ENCODE measurements at regions not wholly inside any gene's neighbourhood (a gene's known extent, or its start where the extent isn't known, plus 50 kb on each side); places are given as distances from the start of the nearest gene placed in this dataset.

GRCh38 chr17:71432378-71433315 lies 688.2 kb upstream of the SOX9 start:
- POLR2A ChIA-PET (ENCODE audit: low non-redundant PET): no interaction called here
- no TSS peak for BruUV-seq (replicated peaks)
- no peaks in the 10 kb centered on the region for H3K27me3 ChIP-seq (replicated peaks; ENCODE audit: insufficient read depth, low read depth, low read length, poor library complexity)
- intact Hi-C loops (cut with micrococcal nuclease; ENCODE audit: unreplicated experiment): no loop called here
- H3K9me3 ChIP-seq (ENCODE audit: low read depth, low read length, poor library complexity, severe bottlenecking): no peaks in the 10 kb centered on the region
- CTCF ChIA-PET: no interaction called here
- no peak for TF ChIP-seq EZH2 (IDR thresholded peaks at IDR 0.05; ENCODE audit: borderline replicate concordance, low read depth, low read length, poor library complexity, severe bottlenecking)
- TF ChIP-seq CTCF (conservative IDR thresholded peaks at IDR 0.05; ENCODE audit: low read depth, low read length): no peak
- H3K4me1 ChIP-seq (ENCODE audit: insufficient read depth, low read length, poor library complexity, severe bottlenecking): no peaks in the 10 kb centered on the region
- H3K4me3 ChIP-seq (ENCODE audit: low read depth, low read length, poor library complexity, severe bottlenecking): no peak overlapping the region
- H3K36me3 ChIP-seq (ENCODE audit: insufficient read depth, low read length, poor library complexity, severe bottlenecking): no peaks in the 10 kb centered on the region
- H3K27ac ChIP-seq (ENCODE audit: low read depth, low read length, poor library complexity, severe bottlenecking): no peak overlapping the region
- no peak for DNase-seq (ENCODE audit: low spot score)

- TF ChIP-seq EZH2 (IDR thresholded peaks at IDR 0.05; ENCODE audit: borderline replicate concordance, low read depth, low read length, poor library complexity, severe bottlenecking) (no peak), CTCF (conservative IDR thresholded peaks at IDR 0.05; ENCODE audit: low read depth, low read length) (no peak)
- Histone ChIP-seq H3K27me3 (replicated peaks; ENCODE audit: insufficient read depth, low read depth, low read length, poor library complexity) (no peaks in the 10 kb centered on the region), H3K9me3 (ENCODE audit: low read depth, low read length, poor library complexity, severe bottlenecking) (no peaks in the 10 kb centered on the region), H3K36me3 (ENCODE audit: insufficient read depth, low read length, poor library complexity, severe bottlenecking) (no peaks in the 10 kb centered on the region), H3K4me1 (ENCODE audit: insufficient read depth, low read length, poor library complexity, severe bottlenecking) (no peaks in the 10 kb centered on the region), H3K27ac (ENCODE audit: low read depth, low read length, poor library complexity, severe bottlenecking) (no peak overlapping the region), H3K4me3 (ENCODE audit: low read depth, low read length, poor library complexity, severe bottlenecking) (no peak overlapping the region)
- no peak for DNase-seq (ENCODE audit: low spot score)
- intact Hi-C loops (cut with micrococcal nuclease; ENCODE audit: unreplicated experiment): no loop called here
- CTCF ChIA-PET: no interaction called here
- BruUV-seq (replicated peaks): no TSS peak
- POLR2A ChIA-PET (ENCODE audit: low non-redundant PET): no interaction called here
Measured at GRCh38 chr17:71434716-71435115, 686.1 kb upstream of the SOX9 start.

- BruUV-seq (replicated peaks): no TSS peak
- Histone ChIP-seq H3K27me3 (replicated peaks; ENCODE audit: insufficient read depth, low read depth, low read length, poor library complexity) (no peaks in the 10 kb centered on the region), H3K4me1 (ENCODE audit: insufficient read depth, low read length, poor library complexity, severe bottlenecking) (no peaks in the 10 kb centered on the region), H3K36me3 (ENCODE audit: insufficient read depth, low read length, poor library complexity, severe bottlenecking) (no peaks in the 10 kb centered on the region), H3K9me3 (ENCODE audit: low read depth, low read length, poor library complexity, severe bottlenecking) (no peaks in the 10 kb centered on the region), H3K4me3 (ENCODE audit: low read depth, low read length, poor library complexity, severe bottlenecking) (no peak overlapping the region), H3K27ac (ENCODE audit: low read depth, low read length, poor library complexity, severe bottlenecking) (no peak overlapping the region)
- no peak for DNase-seq (ENCODE audit: low spot score)
- TF ChIP-seq EZH2 (IDR thresholded peaks at IDR 0.05; ENCODE audit: borderline replicate concordance, low read depth, low read length, poor library complexity, severe bottlenecking) (no peak), CTCF (conservative IDR thresholded peaks at IDR 0.05; ENCODE audit: low read depth, low read length) (no peak)
- POLR2A ChIA-PET (ENCODE audit: low non-redundant PET): no interaction called here
- CTCF ChIA-PET: no interaction called here
- intact Hi-C loops (cut with micrococcal nuclease; ENCODE audit: unreplicated experiment): no loop called here
Measured at GRCh38 chr17:71436479-71436878, 684.3 kb upstream of the SOX9 start.
